Tibial nerve (tissue), 4 donors: ENCODE measurements at regions not wholly inside any gene's neighbourhood (a gene's known extent, or its start where the extent isn't known, plus 50 kb on each side); places are given as distances from the start of the nearest gene placed in this dataset.

Source experiments
- CTCF ChIP-seq, 5 experiments: fragments of 200-600 bp in 3 of 5; fragments of 450-650 bp in 2 of 5; sonication (generic) in 3 of 5; IDR thresholded peaks; one replicate each; pipeline ENCODE4 v1.5.1; 2016 to 2019; ENCODE audit warnings: antibody characterized with exemption in 5 of 5, mild to moderate bottlenecking in 3 of 5, moderate library complexity in 2 of 5
- EP300 ChIP-seq, 2 donors: sonication (generic); formaldehyde crosslinking; IDR thresholded peaks; one replicate each; pipeline ENCODE4 v1.6.1; 2017; ENCODE audit warnings: antibody characterized with exemption in 2 of 2, mild to moderate bottlenecking in 1 of 2
- POLR2A ChIP-seq, 2 donors: fragments of 450-650 bp; IDR thresholded peaks; one replicate each; pipeline ENCODE4 v1.6.1; 2017; ENCODE audit warnings: antibody characterized with exemption in 2 of 2, mild to moderate bottlenecking in 2 of 2, moderate library complexity in 2 of 2

- TF ChIP-seq POLR2A (IDR thresholded peaks at IDR 0.05) (no peak), CTCF (IDR thresholded peaks at IDR 0.05) (no peak), EP300 (IDR thresholded peaks at IDR 0.05) (no peak)
These were observed 995.9 kb downstream of the UQCRFS1 start for GRCh38 chr19:28217022-28217421.
